Activated T-helper 9 cell treated with anti-CD3 and anti-CD28 coated beads, Interleukin-2, amount 50 U/mL, for 16 hours (primary cell): ENCODE measurements at regions not wholly inside any gene's neighbourhood (a gene's known extent, or its start where the extent isn't known, plus 50 kb on each side); places are given as distances from the start of the nearest gene placed in this dataset.
"Not testable (repeated sequence)": the region's sequence is repeated elsewhere in the genome, so short reads cannot be mapped to it uniquely, and the experiment has no call there.

Experiments
- DNase-seq: peaks from one replicate; pipeline ENCODE4 v3.0.0-alpha.2; 2020; ENCODE audit warnings: low read depth

- DNase-seq: no peak
These were observed 372.3 kb upstream of the CCNH start for GRCh38 chr5:87784879-87785495.

- DNase-seq: no peak
These were observed 371.6 kb upstream of the CCNH start for GRCh38 chr5:87784311-87784710.

GRCh38 chr5:87782916-87783315, 370.2 kb upstream of the CCNH start:
- no peak for DNase-seq

GRCh38 chr5:87781976-87782375, 369.2 kb upstream of the CCNH start:
- no peak for DNase-seq

GRCh38 chr5:87780831-87781760, 368.4 kb upstream of the CCNH start:
- DNase-seq: peak; percentile 51

GRCh38 chr5:87778876-87779275, 366.1 kb upstream of the CCNH start:
- no peak for DNase-seq

- no peak for DNase-seq
These were observed 365.1 kb upstream of the CCNH start for GRCh38 chr5:87777877-87778276.

GRCh38 chr5:87776785-87777184, 364.1 kb upstream of the CCNH start:
- DNase-seq: no peak

GRCh38 chr5:87776302-87776701, 363.6 kb upstream of the CCNH start:
- not testable (repeated sequence) for DNase-seq

- no peak for DNase-seq
These were observed 362.5 kb upstream of the CCNH start for GRCh38 chr5:87775228-87775627.

- no peak for DNase-seq
These were observed 362.1 kb upstream of the CCNH start for GRCh38 chr5:87774804-87775203.

GRCh38 chr5:87770601-87771121, 357.9 kb upstream of the CCNH start:
- DNase-seq: no peak

GRCh38 chr5:87770016-87770570, 357.4 kb upstream of the CCNH start:
- DNase-seq: no peak

GRCh38 chr5:87769157-87769556, 356.4 kb upstream of the CCNH start:
- no peak for DNase-seq

- DNase-seq: no peak
These were observed 355.5 kb upstream of the CCNH start for GRCh38 chr5:87768190-87768589.

- DNase-seq: no peak
These were observed 352.3 kb upstream of the CCNH start for GRCh38 chr5:87765009-87765408.

- no peak for DNase-seq
These were observed 349.9 kb upstream of the CCNH start for GRCh38 chr5:87762631-87763030.

- DNase-seq: no peak
These were observed 344.2 kb upstream of the CCNH start for GRCh38 chr5:87756951-87757350.

GRCh38 chr5:87755360-87755759, 342.6 kb upstream of the CCNH start:
- no peak for DNase-seq

GRCh38 chr5:87754009-87754757, 341.5 kb upstream of the CCNH start:
- no peak for DNase-seq

GRCh38 chr5:87752362-87752761, 339.6 kb upstream of the CCNH start:
- DNase-seq: no peak

GRCh38 chr5:87751824-87752223, 339.1 kb upstream of the CCNH start:
- DNase-seq: no peak
